Lung (tissue), 11 donors: ENCODE measurements at regions not wholly inside any gene's neighbourhood (a gene's known extent, or its start where the extent isn't known, plus 50 kb on each side); places are given as distances from the start of the nearest gene placed in this dataset.
A peak's percentile ranks its signal among the peaks of the same experiment; 100 is the strongest.

ENCODE experiments used
- ATAC-seq: fragments of 200-7000 bp; cut with Tn5 transposase; one replicate; pipeline ENCODE4 v1.9.1; 2020; ENCODE audit warnings: moderate number of reproducible peaks; ENCODE audit not compliant: insufficient read depth, low FRiP score
- DNase-seq, 3 donors: peaks; one replicate each; pipeline ENCODE4 v3.0.0-alpha.2; 2013 to 2017
- H3K27ac ChIP-seq, 2 donors: one replicate each; pipeline ENCODE4 v1.5.1; 2013; ENCODE audit warnings: mild to moderate bottlenecking in 2 of 2, moderate library complexity in 2 of 2, control low read depth in 1 of 2, inconsistent platforms in 1 of 2, low read depth in 1 of 2, low read length in 1 of 2
- H3K27me3 ChIP-seq, 3 donors: one replicate each; pipeline ENCODE4 v1.5.1; 2013; ENCODE audit warnings: low read length in 2 of 3; ENCODE audit not compliant: control insufficient read depth in 3 of 3, insufficient read depth in 3 of 3
- H3K36me3 ChIP-seq, 4 donors: one replicate each; pipeline ENCODE4 v1.5.1; 2013; ENCODE audit warnings: low read length in 4 of 4, mild to moderate bottlenecking in 1 of 4, moderate library complexity in 1 of 4; ENCODE audit not compliant: control insufficient read depth in 4 of 4, insufficient read depth in 4 of 4
- H3K4me1 ChIP-seq, 5 donors: one replicate each; pipeline ENCODE4 v1.5.1; 2013; ENCODE audit warnings: low read length in 5 of 5, mild to moderate bottlenecking in 2 of 5, moderate library complexity in 1 of 5; ENCODE audit not compliant: control insufficient read depth in 5 of 5, insufficient read depth in 5 of 5
- H3K4me3 ChIP-seq: one replicate; pipeline ENCODE4 v1.5.1; 2013; ENCODE audit warnings: mild to moderate bottlenecking, control low read depth, moderate library complexity
- H3K9ac ChIP-seq, 2 donors: one replicate each; pipeline ENCODE4 v1.5.1; 2013; ENCODE audit warnings: low read length in 2 of 2, control low read depth in 1 of 2; ENCODE audit not compliant: insufficient read depth in 1 of 2
- H3K9me3 ChIP-seq, 4 donors: one replicate each; pipeline ENCODE4 v1.5.1; 2013; ENCODE audit warnings: low read length in 3 of 4, mild to moderate bottlenecking in 1 of 4, moderate library complexity in 1 of 4; ENCODE audit not compliant: control insufficient read depth in 4 of 4, insufficient read depth in 3 of 4
- CTCF ChIP-seq: IDR thresholded peaks from 2 replicates; pipeline ENCODE4 v1.5.1; 2012; ENCODE audit warnings: mild to moderate bottlenecking; ENCODE audit errors: control extremely low read depth, extremely low read depth
- WGBS, 2 donors: extraction: QIAGEN DNeasy Blood & Tissue Kit; methylation state at CpG; one replicate each; pipeline ENCODE4 v1.1.7; 2013; 5-methylcytosine and 5-hydroxymethylcytosine counted together
- donor health status: control.
- donor health status: control.
- donor health status: Bipolar disorder and iron deficiency.
- donor health status: healthy.
- donor health status: DM: yes; HTN: yes; CAD: no.

GRCh38 chr11:64484191-64485022, 71.3 kb upstream of the SLC22A11 start:
- H3K27me3 ChIP-seq = peaks cover 0 to 6% (median 0%) of the 10 kb centered on the region in 3 donors
- TF ChIP-seq CTCF = no peak
- H3K4me1 ChIP-seq = peaks cover 0 to 14% (median 0%) of the 10 kb centered on the region in 5 donors
- H3K4me3 ChIP-seq = no peak overlapping the region
- ATAC-seq (no peak), DNase-seq (peak; percentile 73 to 90 (median 73))
- H3K9me3 ChIP-seq = no peaks in the 10 kb centered on the region
- WGBS, 2 donors = 56 to 73% methylated on average over 7 of the region's 7 CpGs
- H3K36me3 ChIP-seq = no peaks in the 10 kb centered on the region
- H3K27ac ChIP-seq = no peak overlapping the region
- H3K9ac ChIP-seq = no peak overlapping the region

GRCh38 chr11:64485074-64485473, 70.7 kb upstream of the SLC22A11 start:
- no peak for ATAC-seq
- WGBS, 2 donors = 54 to 62% methylated on average over 12 of the region's 12 CpGs
- peak; percentile 81 to 82 (median 81) for DNase-seq

GRCh38 chr11:64489831-64490441, 65.8 kb upstream of the SLC22A11 start:
- Histone ChIP-seq H3K9me3 (no peaks in the 10 kb centered on the region), H3K4me1 (peaks cover 0 to 8% (median 0%) of the 10 kb centered on the region in 5 donors), H3K4me3 (no peak overlapping the region), H3K27me3 (peaks cover 0 to 25% (median 8%) of the 10 kb centered on the region in 3 donors), H3K36me3 (no peaks in the 10 kb centered on the region), H3K27ac (no peak overlapping the region), H3K9ac (no peak overlapping the region)
- 22 to 24% methylated on average over 26 of the region's 26 CpGs for WGBS, 2 donors
- TF ChIP-seq CTCF = peak; percentile 32
- ATAC-seq (no peak), DNase-seq (peak; percentile 48 to 64 (median 51))

More at GRCh38 chr11:64485074-64485473, 70.7 kb upstream of the SLC22A11 start:
- Histone ChIP-seq H3K4me3 (no peak overlapping the region), H3K27ac (no peak overlapping the region), H3K4me1 (peaks cover 0 to 14% (median 0%) of the 10 kb centered on the region in 5 donors), H3K27me3 (peaks cover 0 to 9% (median 2%) of the 10 kb centered on the region in 3 donors), H3K9me3 (no peaks in the 10 kb centered on the region), H3K36me3 (no peaks in the 10 kb centered on the region), H3K9ac (no peak overlapping the region)
- no peak for TF ChIP-seq CTCF
